ENCODE measurements at regions not wholly inside any gene's neighbourhood (a gene's known extent, or its start where the extent isn't known, plus 50 kb on each side); places are given as distances from the start of the nearest gene placed in this dataset.

- H3K9me3 ChIP-seq (replicated peaks): peaks cover 4% of the 10 kb centered on the region
- no peaks in the 10 kb centered on the region for H3K36me3 ChIP-seq
- no peak overlapping the region for H3K27ac ChIP-seq (replicated peaks)
- intact Hi-C loops (cut with micrococcal nuclease): no loop called here
- no peaks in the 10 kb centered on the region for H3K4me1 ChIP-seq
- peaks cover 93% of the 10 kb centered on the region for H3K27me3 ChIP-seq (ENCODE audit: low read depth)
- no peak overlapping the region for H3K4me3 ChIP-seq
- no peak for TF ChIP-seq CTCF (IDR thresholded peaks at IDR 0.05; ENCODE audit: borderline replicate concordance)
- no peak for DNase-seq
Measured at GRCh38 chr5:73339711-73340110, 108.9 kb downstream of the FOXD1 start.

GRCh38 chr5:73339051-73339575 is 109.5 kb downstream of the FOXD1 start:
- DNase-seq: no peak
- H3K27ac ChIP-seq (replicated peaks): no peak overlapping the region

GRCh38 chr5:73338256-73339050 is 110.1 kb downstream of the FOXD1 start:
- H3K36me3 ChIP-seq: no peaks in the 10 kb centered on the region
- H3K27me3 ChIP-seq (ENCODE audit: low read depth): peaks cover 92% of the 10 kb centered on the region
- TF ChIP-seq CTCF (IDR thresholded peaks at IDR 0.05; ENCODE audit: borderline replicate concordance): no peak
- H3K27ac ChIP-seq (replicated peaks): no peak overlapping the region
- intact Hi-C loops (cut with micrococcal nuclease): no loop called here
- no peaks in the 10 kb centered on the region for H3K4me1 ChIP-seq
- DNase-seq: no peak
- peaks cover 4% of the 10 kb centered on the region for H3K9me3 ChIP-seq (replicated peaks)
- no peak overlapping the region for H3K4me3 ChIP-seq

More at GRCh38 chr5:73339051-73339575, 109.5 kb downstream of the FOXD1 start:
- intact Hi-C loops (cut with micrococcal nuclease): no loop called here
- TF ChIP-seq CTCF (IDR thresholded peaks at IDR 0.05; ENCODE audit: borderline replicate concordance): no peak
- H3K27me3 ChIP-seq (ENCODE audit: low read depth): peaks cover 92% of the 10 kb centered on the region
- H3K36me3 ChIP-seq: no peaks in the 10 kb centered on the region
- H3K4me3 ChIP-seq: no peak overlapping the region
- peaks cover 4% of the 10 kb centered on the region for H3K9me3 ChIP-seq (replicated peaks)
- no peaks in the 10 kb centered on the region for H3K4me1 ChIP-seq

- H3K4me1 ChIP-seq: no peaks in the 10 kb centered on the region
- H3K27ac ChIP-seq (replicated peaks): no peak overlapping the region
- H3K27me3 ChIP-seq (ENCODE audit: low read depth): peaks cover 94% of the 10 kb centered on the region
- no peak overlapping the region for H3K4me3 ChIP-seq
- DNase-seq: no peak
- no peak for TF ChIP-seq CTCF (IDR thresholded peaks at IDR 0.05; ENCODE audit: borderline replicate concordance)
- H3K36me3 ChIP-seq: no peaks in the 10 kb centered on the region
- H3K9me3 ChIP-seq (replicated peaks): peaks cover 5% of the 10 kb centered on the region
- intact Hi-C loops (cut with micrococcal nuclease): no loop called here
Measured at GRCh38 chr5:73337586-73338255, 110.9 kb downstream of the FOXD1 start.

- no peak for DNase-seq
- H3K9me3 ChIP-seq (replicated peaks): peaks cover 19% of the 10 kb centered on the region
- no peaks in the 10 kb centered on the region for H3K4me1 ChIP-seq
- no peaks in the 10 kb centered on the region for H3K36me3 ChIP-seq
- H3K4me3 ChIP-seq: no peak overlapping the region
- peaks cover 86% of the 10 kb centered on the region for H3K27me3 ChIP-seq (ENCODE audit: low read depth)
- intact Hi-C loops (cut with micrococcal nuclease): no loop called here
- H3K27ac ChIP-seq (replicated peaks): no peak overlapping the region
- no peak for TF ChIP-seq CTCF (IDR thresholded peaks at IDR 0.05; ENCODE audit: borderline replicate concordance)
Measured at GRCh38 chr5:73336366-73336765, 112.2 kb downstream of the FOXD1 start.
